ENCODE measurements at regions not wholly inside any gene's neighbourhood (a gene's known extent, or its start where the extent isn't known, plus 50 kb on each side); places are given as distances from the start of the nearest gene placed in this dataset.

- CTCF ChIA-PET = no interaction called here
- no TSS peak for BruUV-seq (replicated peaks)
Measured at GRCh38 chr13:110989331-110989730, 74.5 kb upstream of the ANKRD10 start.

GRCh38 chr13:110985541-110985940, 70.7 kb upstream of the ANKRD10 start:
- peaks cover 15% of the 10 kb centered on the region for H3K4me1 ChIP-seq (replicated peaks; ENCODE audit: insufficient read depth)
- no TSS peak for BruUV-seq (replicated peaks)
- H3F3A ChIP-seq (ENCODE audit: insufficient read depth, low read depth) = peaks cover 9% of the 10 kb centered on the region
- CTCF ChIA-PET = interaction anchor here (0.6 kb wide), 1 partner anchor 64 kb away, joined by 3 read pairs; no protein-coding TSS in a partner anchor
- H3K9me3 ChIP-seq (ENCODE audit: insufficient read depth, low read depth) = no peaks in the 10 kb centered on the region
- no peak for DNase-seq
- POLR2A ChIA-PET (ENCODE audit: unreplicated experiment) = no interaction called here
- no peaks in the 10 kb centered on the region; the same call in 1 of the 2 replicates for H3K9me2 ChIP-seq (ENCODE audit: insufficient read depth)
- no peak for TF ChIP-seq EZH2 (IDR thresholded peaks at IDR 0.05; ENCODE audit: low read depth)
- TF ChIP-seq CTCF (conservative IDR thresholded peaks at IDR 0.05) = no peak
- H4K20me1 ChIP-seq (ENCODE audit: insufficient read depth) = no peaks in the 10 kb centered on the region
- no peak overlapping the region for H3K4me2 ChIP-seq
- no peak overlapping the region for H2AFZ ChIP-seq
- H3K27me3 ChIP-seq (ENCODE audit: insufficient read depth, low read depth) = no peaks in the 10 kb centered on the region
- no peak overlapping the region for H3K27ac ChIP-seq
- no peak overlapping the region for H3K4me3 ChIP-seq
- H3K79me2 ChIP-seq (ENCODE audit: low read depth) = no peaks in the 10 kb centered on the region
- H3K36me3 ChIP-seq (ENCODE audit: low read depth) = no peaks in the 10 kb centered on the region
- intact Hi-C loops (cut with micrococcal nuclease; ENCODE audit: unreplicated experiment) = no loop called here

More at GRCh38 chr13:110989331-110989730, 74.5 kb upstream of the ANKRD10 start:
- no peaks in the 10 kb centered on the region for H3K9me2 ChIP-seq (ENCODE audit: insufficient read depth)
- H3K4me3 ChIP-seq = no peak overlapping the region
- H2AFZ ChIP-seq = no peak overlapping the region
- no peaks in the 10 kb centered on the region for H3K27me3 ChIP-seq (ENCODE audit: insufficient read depth, low read depth)
- no peak for DNase-seq
- H3K79me2 ChIP-seq (ENCODE audit: low read depth) = no peaks in the 10 kb centered on the region
- H4K20me1 ChIP-seq (ENCODE audit: insufficient read depth) = no peaks in the 10 kb centered on the region
- no peaks in the 10 kb centered on the region for H3F3A ChIP-seq (ENCODE audit: insufficient read depth, low read depth)
- no peak overlapping the region for H3K27ac ChIP-seq
- H3K4me2 ChIP-seq = no peak overlapping the region
- no peaks in the 10 kb centered on the region for H3K36me3 ChIP-seq (ENCODE audit: low read depth)
- intact Hi-C loops (cut with micrococcal nuclease; ENCODE audit: unreplicated experiment) = no loop called here
- no peaks in the 10 kb centered on the region for H3K4me1 ChIP-seq (replicated peaks; ENCODE audit: insufficient read depth)
- TF ChIP-seq CTCF (conservative IDR thresholded peaks at IDR 0.05) (no peak), EZH2 (IDR thresholded peaks at IDR 0.05; ENCODE audit: low read depth) (no peak)
- no peaks in the 10 kb centered on the region for H3K9me3 ChIP-seq (ENCODE audit: insufficient read depth, low read depth)
- POLR2A ChIA-PET (ENCODE audit: unreplicated experiment) = no interaction called here

GRCh38 chr13:110984798-110985197, 69.9 kb upstream of the ANKRD10 start:
- BruUV-seq (replicated peaks) = no TSS peak
- H3K4me1 ChIP-seq (replicated peaks; ENCODE audit: insufficient read depth) = peaks cover 15% of the 10 kb centered on the region
- intact Hi-C loops (cut with micrococcal nuclease; ENCODE audit: unreplicated experiment) = no loop called here
- H4K20me1 ChIP-seq (ENCODE audit: insufficient read depth) = no peaks in the 10 kb centered on the region
- CTCF ChIA-PET = no interaction called here
- peaks cover 9% of the 10 kb centered on the region for H3F3A ChIP-seq (ENCODE audit: insufficient read depth, low read depth)
- no peaks in the 10 kb centered on the region for H3K36me3 ChIP-seq (ENCODE audit: low read depth)
- H3K4me2 ChIP-seq = no peak overlapping the region
- no peaks in the 10 kb centered on the region for H3K79me2 ChIP-seq (ENCODE audit: low read depth)
- TF ChIP-seq EZH2 (IDR thresholded peaks at IDR 0.05; ENCODE audit: low read depth) = no peak
- no peak for TF ChIP-seq CTCF (conservative IDR thresholded peaks at IDR 0.05)
- H3K27ac ChIP-seq = no peak overlapping the region
- POLR2A ChIA-PET (ENCODE audit: unreplicated experiment) = no interaction called here
- no peaks in the 10 kb centered on the region for H3K9me3 ChIP-seq (ENCODE audit: insufficient read depth, low read depth)
- H3K9me2 ChIP-seq (ENCODE audit: insufficient read depth) = no peaks in the 10 kb centered on the region; the same call in 1 of the 2 replicates
- H3K4me3 ChIP-seq = no peak overlapping the region
- H3K27me3 ChIP-seq (ENCODE audit: insufficient read depth, low read depth) = no peaks in the 10 kb centered on the region
- no peak for DNase-seq
- H2AFZ ChIP-seq = no peak overlapping the region
